Activated CD4-positive, alpha-beta T cell treated with anti-CD3 and anti-CD28 coated beads, Interleukin-2, amount 50 U/mL, for 4 hours (primary cell): ENCODE measurements at regions not wholly inside any gene's neighbourhood (a gene's known extent, or its start where the extent isn't known, plus 50 kb on each side); places are given as distances from the start of the nearest gene placed in this dataset.

Source experiments
- DNase-seq, 2 experiments: peaks; one replicate each; pipeline ENCODE4 v3.0.0-alpha.2; 2020

DNA sequence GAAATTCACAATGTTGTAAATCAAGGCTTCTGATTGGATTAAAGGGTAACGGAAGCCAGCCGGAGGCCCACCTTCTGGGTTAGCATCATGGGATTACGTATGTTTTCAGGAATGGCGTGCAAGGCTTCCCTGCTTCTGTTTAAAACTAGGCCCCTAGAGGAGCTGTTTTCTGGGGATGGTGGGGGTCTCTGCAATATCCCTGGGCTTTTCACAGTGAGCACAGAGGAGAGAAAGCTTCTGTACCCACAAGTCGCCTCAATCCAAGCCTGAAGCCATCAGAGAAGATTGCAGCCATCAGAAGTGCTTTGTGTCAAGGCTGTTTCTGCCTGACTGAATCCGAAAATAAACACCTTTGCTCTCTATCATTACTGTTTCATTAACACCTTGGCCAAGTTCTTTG is 226.9 kb upstream of the SMIM21 start:
- DNase-seq: no peak

DNA sequence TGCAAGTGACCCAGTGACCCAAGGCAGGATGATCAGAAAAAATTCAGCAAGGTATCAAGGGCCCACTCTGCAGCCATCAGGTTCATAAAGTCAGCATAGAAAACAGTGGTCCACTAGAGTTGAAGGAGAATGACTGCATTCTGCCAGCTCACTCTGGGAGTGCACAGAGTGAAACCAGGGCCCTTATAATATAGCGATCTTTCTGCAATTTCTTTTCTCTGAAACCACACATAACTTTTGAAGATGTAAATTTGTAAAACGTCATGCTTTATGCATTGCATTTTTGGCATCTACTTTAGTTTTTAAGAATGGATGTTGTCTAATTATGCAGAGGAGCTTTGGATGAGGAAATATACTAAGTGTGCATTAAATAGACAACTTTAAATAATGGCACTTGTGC is 225.0 kb upstream of the SMIM21 start:
- DNase-seq: no peak

DNA sequence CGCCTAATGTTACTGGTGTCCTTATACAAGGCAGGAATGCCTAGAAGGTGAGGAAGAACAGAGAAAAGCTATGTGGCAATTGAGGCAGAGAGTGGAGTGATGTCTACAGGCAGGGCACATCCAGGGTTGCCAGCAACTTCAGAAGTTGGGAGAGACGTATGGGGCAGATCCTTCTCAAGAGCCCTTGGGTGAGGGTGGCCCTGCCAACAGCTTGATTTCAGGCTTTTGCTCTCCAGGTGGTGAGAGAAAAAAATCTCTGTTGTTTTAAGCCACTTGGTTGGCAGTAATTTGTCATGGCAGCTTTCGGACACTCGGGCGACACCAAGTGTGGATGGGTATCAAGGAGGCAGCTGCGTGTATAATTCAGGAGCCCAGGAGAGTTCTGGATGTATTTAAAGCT is 217.4 kb upstream of the SMIM21 start:
- no peak for DNase-seq

DNA sequence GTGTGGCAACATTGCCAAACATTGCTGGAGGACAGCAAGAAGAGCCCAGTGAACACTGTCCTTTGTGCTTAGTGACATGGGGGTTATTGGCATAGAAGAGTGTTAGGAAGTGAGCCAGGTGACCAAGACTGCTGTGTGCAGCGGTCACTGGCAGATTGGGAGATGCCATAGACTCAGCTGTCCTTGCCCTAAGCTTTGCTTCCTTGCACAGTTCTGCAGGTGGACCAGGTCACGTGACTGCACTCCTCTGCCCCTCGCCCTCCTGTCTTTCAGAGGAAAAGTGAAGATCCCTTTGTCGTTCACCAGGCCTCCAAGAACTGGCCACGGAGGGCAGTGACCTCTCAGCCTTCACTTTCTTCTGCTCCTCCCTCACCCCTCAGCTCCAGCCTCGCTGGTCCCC is 215.6 kb upstream of the SMIM21 start:
- DNase-seq: no peak

DNA sequence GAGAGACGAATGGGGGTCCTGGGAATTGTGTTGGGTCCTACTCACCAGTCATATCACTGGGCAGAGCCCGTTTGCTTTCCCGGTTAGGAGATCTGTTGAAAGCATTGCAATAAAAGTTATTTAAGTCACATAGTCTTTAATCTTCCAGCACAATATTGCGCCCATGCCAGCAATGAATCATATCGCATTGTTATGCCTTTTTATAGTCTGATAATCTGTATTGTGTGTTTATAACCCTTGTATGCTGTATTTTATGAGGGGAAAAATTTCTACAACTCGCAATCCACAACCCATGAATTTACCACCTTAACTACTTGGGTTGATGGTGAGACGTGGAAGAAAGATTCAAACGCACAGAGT is 211.9 kb upstream of the SMIM21 start:
- no peak for DNase-seq

DNA sequence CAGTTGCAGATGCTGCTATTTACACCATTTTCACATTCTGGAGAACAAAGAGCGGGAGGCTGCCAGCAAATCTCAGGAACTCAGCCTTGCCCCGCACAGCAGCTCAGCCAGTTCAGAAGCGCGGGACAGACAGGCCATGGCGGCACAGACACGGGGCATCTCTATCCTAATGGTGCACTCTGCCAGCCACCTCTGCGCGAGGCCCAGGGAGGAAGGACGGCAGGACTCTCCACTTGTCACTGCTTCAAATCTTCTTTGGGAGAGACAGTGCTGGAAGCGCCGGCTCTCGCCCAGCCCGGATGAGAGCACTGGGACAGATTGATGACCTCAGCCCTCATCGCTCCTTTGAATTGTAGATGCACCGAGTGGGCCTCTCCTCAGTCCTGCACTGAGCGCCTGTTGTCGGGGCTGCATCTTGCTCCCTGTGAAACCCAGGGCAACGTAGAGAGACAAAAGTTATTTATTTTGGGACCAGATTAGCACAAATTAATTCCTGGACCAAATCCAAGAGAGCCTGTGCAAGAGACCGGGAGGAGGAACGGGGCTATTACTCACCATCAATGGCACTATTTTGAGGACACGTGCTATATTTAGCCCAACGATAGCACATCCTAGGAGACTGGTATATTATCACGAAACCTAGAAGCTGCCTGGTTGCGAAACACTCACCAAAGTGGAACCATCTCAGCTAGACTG is 211.4 kb upstream of the SMIM21 start:
- DNase-seq: no peak

DNA sequence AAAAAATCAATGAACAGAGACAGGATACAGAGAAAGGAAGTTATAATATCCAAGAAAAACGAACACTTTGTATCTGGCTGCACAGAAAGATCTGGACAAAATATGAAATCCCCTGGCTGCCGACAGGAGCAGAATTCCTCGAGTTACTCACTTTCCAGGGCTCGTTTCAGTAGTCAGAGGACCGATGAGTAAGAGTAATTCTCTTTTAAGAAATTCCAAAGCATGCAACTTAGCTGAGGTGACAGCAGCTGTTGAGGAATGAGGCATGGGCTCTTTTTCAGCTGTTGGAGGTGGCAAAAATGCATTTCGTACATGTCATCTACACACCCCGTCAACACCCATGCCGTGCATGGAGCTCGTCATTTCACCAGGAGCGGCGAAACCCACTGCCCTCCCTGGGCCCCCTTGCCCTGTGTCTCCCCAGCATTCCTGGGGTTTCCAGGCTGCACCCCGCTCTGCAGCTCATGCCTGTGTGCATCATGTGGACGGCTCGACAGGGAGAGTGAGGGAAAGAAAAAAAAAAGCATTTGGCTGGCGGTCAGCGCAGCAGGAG is 210.8 kb upstream of the SMIM21 start:
- DNase-seq: no peak

DNA sequence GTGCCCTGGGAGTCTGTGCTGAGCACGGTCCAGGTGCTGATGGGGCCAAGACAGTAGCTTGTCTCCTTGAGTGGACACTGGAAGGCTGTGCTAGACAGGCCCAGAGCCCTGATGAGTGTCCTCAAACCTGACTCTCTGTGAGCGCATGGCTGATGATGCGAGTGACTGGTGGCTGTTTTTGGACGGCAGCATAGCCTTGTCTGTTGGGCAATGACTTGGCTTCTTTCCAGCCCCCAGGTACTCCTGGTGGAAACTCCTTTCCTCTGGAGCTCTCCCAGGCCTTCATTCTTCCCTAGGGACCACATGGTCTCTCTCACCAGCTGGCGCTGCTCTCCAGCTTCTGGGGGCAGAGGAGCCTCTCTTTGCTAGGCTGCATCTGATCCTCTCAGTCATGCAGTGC is 207.6 kb upstream of the SMIM21 start:
- DNase-seq: no peak

DNA sequence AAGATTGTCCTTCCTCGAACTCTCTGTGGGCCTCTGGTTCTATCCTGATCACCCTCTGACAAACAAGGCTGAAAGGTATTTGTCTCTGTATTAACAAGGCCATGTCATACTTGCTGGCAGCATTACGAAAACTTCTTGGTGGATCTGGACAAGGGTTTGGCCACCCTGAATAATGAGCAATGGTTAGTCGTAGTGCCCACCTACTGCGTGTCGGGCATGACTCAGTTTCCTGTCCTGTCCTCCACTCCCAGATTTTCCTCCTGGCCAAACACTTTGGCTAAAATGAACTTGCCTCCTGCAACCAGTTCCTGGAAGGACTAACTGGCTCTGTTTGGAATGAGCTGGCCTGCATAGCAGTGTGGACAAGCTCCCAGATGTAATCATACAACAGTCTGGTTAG is 198.5 kb upstream of the SMIM21 start:
- DNase-seq: no peak

DNA sequence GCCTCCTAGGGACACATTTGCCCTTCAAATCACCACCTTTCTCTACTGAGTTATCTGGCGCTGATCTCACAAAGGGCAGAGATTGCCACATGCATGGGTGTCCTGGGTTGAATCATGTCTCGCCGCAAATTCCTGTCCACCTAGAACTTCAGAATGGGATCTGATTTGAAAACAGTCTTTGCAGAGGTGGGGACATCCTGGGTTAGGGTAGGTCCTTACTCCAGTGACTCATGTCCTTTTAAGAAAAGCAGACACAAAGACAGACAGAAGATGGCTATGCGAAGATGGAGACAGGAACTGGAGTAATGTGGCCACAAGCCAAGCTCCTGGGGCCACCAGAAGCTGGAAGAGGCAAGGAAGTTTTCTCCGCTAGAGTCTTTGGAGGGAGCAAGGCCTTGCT is 197.4 kb upstream of the SMIM21 start:
- no peak for DNase-seq

DNA sequence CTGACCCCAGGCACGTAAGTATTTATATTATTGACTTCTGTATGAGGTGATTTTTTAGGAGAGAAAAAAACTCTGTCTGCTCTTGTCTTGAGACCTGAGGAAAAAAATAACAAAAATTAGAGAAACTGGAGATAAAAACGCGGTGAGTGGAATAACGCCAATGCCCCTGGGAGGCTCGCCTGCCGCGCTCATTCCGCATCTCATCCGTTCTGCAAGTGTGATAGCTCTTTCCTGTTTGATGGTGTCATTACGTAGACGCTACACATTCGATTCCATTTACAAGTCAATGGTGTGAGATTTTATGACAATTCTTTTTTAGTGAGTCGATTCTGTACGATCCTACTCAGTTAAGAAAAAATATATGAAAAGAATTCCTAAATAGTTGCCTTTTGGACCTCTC is 194.3 kb upstream of the SMIM21 start:
- no peak for DNase-seq

DNA sequence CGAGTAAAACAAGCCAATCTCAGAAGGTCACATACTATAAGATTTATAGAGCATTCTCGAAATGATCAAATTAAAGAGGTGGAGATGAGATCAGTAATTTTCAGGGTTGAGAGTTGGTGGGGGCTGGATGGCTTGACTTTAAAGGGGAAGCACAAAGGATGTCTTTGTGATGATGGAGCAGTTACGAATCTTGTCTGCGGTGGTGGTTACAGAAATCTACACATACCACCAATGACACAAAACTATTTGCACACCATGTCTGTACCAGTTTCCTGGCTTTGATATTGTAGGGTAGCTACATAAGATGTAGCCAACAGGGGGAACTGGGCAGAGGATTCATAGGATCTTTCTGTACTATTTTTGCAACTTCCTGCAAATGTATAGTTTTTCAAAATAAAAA is 190.6 kb upstream of the SMIM21 start:
- no peak for DNase-seq

DNA sequence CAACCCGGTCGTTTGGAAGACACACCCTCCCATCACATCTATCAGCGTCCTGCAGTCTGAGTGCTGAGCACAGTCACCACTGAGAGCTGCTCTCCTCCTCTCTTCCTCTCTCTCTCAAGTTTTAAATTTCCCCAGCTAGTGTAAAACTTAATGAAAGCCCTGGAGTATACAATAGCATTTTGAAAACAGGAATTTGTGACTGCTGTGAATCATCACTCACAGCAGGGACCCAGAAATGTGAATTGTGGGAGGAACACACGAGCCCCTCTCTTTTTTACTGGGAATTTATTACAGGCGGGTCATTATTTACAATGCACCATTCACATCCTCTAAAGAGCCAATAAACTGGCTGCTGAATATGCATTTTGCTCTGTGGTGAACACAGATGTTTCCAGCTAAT is 185.0 kb upstream of the SMIM21 start:
- DNase-seq: no peak

DNA sequence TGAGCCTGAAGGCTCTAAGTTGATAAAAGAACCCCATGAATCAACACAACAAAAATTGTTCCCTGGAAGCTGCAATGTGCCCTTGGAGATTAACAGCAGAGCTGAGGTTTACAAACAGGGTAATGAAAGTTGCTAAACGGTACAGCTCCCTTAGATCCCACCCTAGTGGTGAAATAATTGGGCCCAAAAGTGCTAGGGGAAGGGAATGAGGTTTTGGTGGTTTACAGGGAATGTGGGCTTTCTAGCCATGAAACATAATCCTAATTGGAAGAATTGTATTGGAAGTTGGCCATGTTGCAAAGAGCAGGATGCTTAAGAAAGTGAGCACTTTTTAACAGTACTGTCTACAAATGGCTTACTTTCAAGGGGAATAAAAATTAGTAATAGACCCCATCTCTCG is 180.2 kb upstream of the SMIM21 start:
- no peak for DNase-seq

DNA sequence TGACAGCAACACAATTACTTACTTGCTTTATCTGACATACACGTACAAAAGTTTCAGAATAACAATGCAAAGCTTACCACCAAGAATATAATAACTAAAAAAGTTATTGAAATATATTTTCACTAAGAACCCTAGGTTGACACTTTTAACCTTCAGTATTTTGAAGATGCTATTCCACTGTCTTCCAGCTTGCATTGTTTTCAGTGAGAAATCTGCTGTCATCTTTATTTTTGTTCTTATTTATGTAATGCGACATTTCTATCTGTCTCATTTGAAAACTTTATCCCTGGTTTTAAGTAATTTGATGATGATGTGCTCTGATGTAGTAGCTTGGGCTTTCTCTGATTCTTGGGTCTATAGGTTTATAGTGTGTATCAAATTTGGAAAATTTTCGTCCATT is 165.0 kb upstream of the SMIM21 start:
- no peak for DNase-seq

DNA sequence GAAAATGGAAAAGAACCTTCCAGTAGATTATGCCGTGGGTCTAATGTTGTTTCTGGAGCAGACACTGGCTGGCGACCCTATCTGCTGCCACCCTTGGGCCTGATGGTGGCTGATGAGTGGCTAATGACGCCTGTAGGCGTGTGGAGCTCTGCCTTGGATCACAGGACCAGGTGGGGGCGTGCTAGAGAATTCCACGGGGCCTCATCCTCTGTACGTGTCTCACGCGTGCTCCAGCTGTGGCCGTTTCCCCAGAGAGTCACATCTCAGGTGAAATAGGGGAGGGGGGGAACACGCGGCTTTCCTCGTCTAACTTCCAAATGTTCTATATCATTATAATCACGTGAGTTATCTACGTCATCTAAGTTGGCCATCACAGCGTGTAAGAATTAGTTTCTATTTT is 160.9 kb upstream of the SMIM21 start:
- no peak for DNase-seq

DNA sequence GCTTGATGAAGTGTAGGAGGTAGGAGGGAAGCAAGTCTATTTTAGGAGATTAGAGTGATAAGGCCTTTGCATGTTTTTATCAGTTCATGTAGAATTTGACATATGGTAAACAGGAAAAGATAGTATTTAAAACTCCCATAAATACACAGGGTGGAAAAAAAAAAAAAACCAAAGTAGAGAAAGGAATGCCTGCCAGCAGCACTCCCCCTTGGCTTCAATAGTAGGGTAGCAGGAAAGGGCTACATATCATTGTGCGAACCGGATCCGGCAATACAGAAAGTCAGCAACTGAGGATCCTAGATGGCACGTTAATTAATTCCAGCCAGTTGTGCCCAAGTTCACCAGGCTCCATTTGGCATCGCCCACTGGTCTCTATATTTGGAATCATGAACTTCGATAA is 159.6 kb upstream of the SMIM21 start:
- no peak for DNase-seq

DNA sequence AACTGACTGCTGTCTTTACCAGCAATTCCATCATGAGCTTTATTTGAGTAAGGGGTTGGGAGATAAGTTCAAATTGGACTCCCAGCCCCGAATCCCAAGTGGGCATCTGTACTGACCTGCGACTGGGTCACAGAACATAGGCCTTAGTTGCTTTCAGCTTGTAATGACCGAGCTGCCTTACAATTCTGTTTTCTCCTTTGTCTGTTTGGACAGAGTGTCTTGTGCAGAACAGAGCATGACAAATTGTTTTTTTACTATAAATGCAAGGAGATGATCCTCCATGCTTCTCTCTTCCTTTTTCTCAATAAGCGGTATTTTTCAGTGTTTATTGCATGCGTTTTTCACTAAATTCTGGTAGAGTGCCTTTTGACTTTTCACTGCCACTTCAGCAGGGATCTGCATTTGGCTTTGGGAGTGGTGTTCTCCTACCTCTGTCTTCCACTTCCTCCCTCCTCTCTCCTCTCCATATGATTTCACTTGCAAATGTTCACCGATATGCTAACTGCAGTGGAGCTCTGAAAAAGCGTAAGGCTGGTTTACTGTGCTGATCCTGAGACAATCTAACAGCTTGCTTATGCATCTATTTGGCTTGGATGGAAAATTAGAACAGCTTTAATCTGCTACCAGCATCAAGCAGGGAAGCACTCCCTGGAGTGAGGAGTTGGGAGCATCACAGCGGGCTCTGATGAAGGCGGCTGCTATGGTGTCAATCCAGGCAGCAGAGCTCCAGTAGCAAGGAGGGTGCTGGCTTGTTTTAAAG is 158.8 kb upstream of the SMIM21 start:
- DNase-seq: no peak

DNA sequence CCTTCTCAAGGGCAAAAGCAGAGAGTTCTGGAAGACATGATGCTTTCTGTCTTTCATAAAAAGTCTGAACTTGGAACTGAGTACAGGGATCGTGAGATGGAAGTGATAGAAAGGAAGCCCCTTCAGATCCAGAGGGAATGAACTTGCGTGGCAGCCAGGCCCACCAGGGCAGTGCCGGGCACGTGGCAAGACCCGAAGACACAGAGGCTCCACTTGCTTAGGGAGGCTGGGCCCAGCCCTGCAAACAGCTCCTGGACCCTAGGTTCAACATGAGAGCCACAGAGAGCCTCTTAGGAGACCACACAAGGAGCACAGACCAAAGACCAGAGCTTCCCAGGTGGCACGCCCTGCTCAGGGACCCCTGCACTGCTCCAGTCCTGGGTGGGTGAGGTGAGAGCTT is 155.4 kb upstream of the SMIM21 start:
- no peak for DNase-seq

DNA sequence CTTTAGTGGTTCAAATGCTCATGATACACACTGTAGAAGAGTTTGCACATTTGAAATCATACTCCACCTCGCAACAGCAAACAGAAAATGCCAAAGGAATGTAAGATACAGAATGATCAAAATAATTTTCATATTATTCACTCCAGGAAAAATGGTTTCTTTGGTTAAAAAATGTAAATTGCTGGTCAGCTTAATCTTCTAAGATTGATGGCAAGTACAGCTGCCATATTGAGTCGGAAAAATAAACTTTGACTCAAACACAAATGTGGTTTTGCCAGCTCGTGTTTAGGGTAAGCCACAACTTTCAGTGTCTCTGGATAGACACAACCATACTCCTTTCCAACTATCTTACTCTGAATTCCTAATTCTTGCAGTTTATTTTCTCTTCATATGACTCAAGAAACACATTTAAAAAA is 154.9 kb upstream of the SMIM21 start:
- DNase-seq: no peak

DNA sequence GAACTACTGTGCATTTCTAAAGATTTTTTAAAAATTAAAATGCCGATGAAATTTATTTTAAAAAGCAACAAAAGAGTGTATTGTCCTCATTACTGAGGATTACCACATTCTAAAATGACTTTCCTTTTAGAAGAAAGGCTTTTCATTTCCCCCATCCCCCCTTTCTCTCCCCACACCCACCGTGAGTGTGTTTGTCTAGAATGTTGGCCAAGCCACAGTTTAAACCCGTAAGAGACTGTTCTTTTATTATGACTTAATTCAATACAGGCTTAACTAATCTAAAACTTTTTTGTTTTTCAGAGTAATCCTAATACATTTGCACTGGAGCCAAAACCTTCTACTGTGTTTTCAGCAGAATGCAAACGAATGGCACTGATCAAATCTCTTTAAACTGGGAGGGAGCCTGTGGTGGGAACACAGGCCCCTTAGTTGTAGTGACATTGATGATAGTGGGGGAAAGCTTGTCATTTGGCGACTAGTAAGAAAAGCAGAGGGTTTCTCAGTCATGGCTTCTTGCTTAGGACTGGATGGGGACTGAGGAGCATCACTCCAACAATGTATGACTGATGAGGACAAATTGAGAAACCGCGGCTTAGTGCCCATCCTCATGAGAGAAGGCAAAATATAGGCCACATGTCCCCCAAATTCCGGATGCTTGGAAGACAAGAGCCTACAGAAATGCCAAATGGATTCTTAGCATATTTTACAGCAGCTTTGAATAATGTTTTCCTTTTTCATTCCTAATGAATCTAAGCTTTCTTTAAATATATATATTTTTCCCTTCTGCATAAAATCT is 154.0 kb upstream of the SMIM21 start:
- no peak for DNase-seq

DNA sequence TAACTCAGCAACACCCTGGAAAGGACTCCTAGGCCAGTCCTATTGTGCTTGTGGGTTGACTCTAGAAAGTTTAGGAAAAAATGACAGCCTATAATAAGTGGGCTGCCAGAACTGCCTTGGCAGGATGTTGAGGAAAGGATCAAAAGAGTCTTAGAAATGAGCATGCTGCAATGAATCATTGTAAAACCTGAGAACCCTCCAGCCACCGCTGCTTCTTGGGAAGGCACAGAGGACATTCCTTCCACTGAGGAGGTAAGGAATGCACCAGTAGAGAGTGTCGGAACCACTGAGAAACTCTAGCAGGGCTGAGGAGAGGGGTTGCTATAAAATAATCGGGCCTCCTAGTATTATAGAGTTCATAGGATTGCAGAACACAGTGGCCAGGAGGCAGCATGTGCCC is 146.7 kb upstream of the SMIM21 start:
- no peak for DNase-seq

DNA sequence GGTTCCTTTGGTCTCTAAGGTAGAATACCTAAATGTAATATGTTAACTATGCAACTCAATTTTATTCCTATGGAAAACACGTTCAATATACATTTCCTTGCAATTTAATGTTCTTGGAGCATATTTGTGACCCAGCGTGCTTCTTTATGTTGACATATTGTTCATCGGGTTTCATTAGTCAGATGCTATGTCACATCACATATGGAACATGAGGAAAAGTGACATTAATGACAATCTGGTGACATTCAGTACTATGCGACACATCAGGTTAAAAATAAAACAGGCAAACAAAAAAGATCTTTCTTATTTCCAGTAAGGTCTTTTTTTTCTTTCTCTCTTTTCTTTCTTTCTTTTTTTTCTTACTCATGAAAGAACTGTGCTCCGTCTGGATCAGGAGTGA is 135.6 kb upstream of the SMIM21 start:
- no peak for DNase-seq

DNA sequence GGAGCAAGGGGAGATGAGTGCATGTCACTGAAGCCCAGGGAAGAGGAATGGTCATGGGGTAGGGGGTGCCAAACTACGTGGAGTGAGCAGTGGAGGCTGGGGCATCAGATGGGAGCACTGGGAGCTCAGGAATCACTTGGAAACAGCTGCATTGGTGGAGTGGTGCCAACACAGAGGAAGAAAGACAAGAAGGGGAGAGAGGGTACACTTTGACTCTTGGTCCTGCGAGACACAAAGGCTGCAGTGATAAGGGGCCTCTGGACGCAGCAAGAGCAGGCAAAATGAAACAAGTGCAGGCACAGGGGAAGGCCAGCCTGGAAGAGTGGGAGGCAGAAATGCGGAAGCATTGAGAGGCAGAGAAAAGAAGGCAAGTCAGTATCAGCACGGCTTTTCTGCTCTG is 134.7 kb upstream of the SMIM21 start:
- DNase-seq: no peak
